ENCODE measurements at regions not wholly inside any gene's neighbourhood (a gene's known extent, or its start where the extent isn't known, plus 50 kb on each side); places are given as distances from the start of the nearest gene placed in this dataset.

GRCh38 chr3:151604891-151605290, 128.8 kb upstream of the AADACL2 start:
- TF ChIP-seq POLR2A (IDR thresholded peaks at IDR 0.05): no peak
- TF ChIP-seq CTCF (IDR thresholded peaks at IDR 0.05): no peak
- no peak for TF ChIP-seq EP300 (IDR thresholded peaks at IDR 0.05)
